HepG2 (cell line): ENCODE measurements at regions not wholly inside any gene's neighbourhood (a gene's known extent, or its start where the extent isn't known, plus 50 kb on each side); places are given as distances from the start of the nearest gene placed in this dataset.

Source experiments
- ARNT2 ChIP-seq: sonication (generic); formaldehyde crosslinking; IDR thresholded peaks from 2 replicates; pipeline ENCODE4 v1.8.0; 2022; ENCODE audit warnings: mild to moderate bottlenecking, low read depth, missing genetic modification reagents, moderate library complexity
- CERS6 ChIP-seq: sonication (generic); formaldehyde crosslinking; IDR thresholded peaks from 2 replicates; pipeline ENCODE4 v1.5.0; 2020; ENCODE audit warnings: missing genetic modification reagents
- DR1 ChIP-seq: sonication (generic); formaldehyde crosslinking; IDR thresholded peaks from 2 replicates; pipeline ENCODE4 v1.8.0; 2021; ENCODE audit warnings: mild to moderate bottlenecking, missing genetic modification reagents, inconsistent platforms
- ETS1 ChIP-seq: sonication (generic); formaldehyde crosslinking; IDR thresholded peaks from 2 replicates; pipeline ENCODE4 v1.4.0; 2020; ENCODE audit warnings: missing genetic modification reagents
- HNRNPK ChIP-seq: fragments of 200-400 bp; formaldehyde crosslinking; IDR thresholded peaks from 2 replicates; pipeline ENCODE4 v1.6.1; 2018; ENCODE audit warnings: low read length, low read depth, moderate library complexity, mild to moderate bottlenecking; ENCODE audit not compliant: poor library complexity, severe bottlenecking
- MEIS1 ChIP-seq: sonication (generic); formaldehyde crosslinking; IDR thresholded peaks from 2 replicates; pipeline ENCODE4 v1.9.0; 2021; ENCODE audit warnings: mild to moderate bottlenecking, missing genetic modification reagents, moderate library complexity, borderline replicate concordance
- MIXL1 ChIP-seq: IDR thresholded peaks from 2 replicates; pipeline ENCODE4 v1.6.1; 2016
- RAD51 ChIP-seq: fragments of 450-650 bp; IDR thresholded peaks from 2 replicates; pipeline ENCODE4 v1.6.1; 2016; ENCODE audit warnings: borderline replicate concordance
- RBM39 ChIP-seq: fragments of 200-400 bp; formaldehyde crosslinking; IDR thresholded peaks from one replicate; pipeline ENCODE4 v1.6.1; 2018; ENCODE audit warnings: antibody characterized with exemption, mild to moderate bottlenecking, low read depth, low read length; ENCODE audit not compliant: poor library complexity, severe bottlenecking
- SIN3A ChIP-seq: IDR thresholded peaks from 2 replicates; pipeline ENCODE4 v1.6.1; 2011; ENCODE audit warnings: low read depth, mild to moderate bottlenecking, control low read depth, low read length, borderline replicate concordance
- SIN3B ChIP-seq: fragments of 150-350 bp; IDR thresholded peaks from 2 replicates; pipeline ENCODE4 v1.6.1; 2014; ENCODE audit warnings: low read length
- SKI ChIP-seq: fragments of 450-650 bp; IDR thresholded peaks from one replicate; pipeline ENCODE4 v1.6.1; 2018; ENCODE audit warnings: mild to moderate bottlenecking; ENCODE audit not compliant: partially characterized antibody
- TBX3 ChIP-seq: fragments of 450-650 bp; IDR thresholded peaks from 2 replicates; pipeline ENCODE4 v1.6.1; 2017; ENCODE audit warnings: antibody characterized with exemption, mild to moderate bottlenecking, inconsistent platforms, borderline replicate concordance
- ZBTB3 ChIP-seq: sonication (generic); formaldehyde crosslinking; IDR thresholded peaks from 2 replicates; pipeline ENCODE4 v1.4.0; 2020; ENCODE audit warnings: low read depth, mild to moderate bottlenecking, moderate library complexity, missing genetic modification reagents, borderline replicate concordance
- ZBTB43 ChIP-seq: sonication (generic); formaldehyde crosslinking; conservative IDR thresholded peaks from 2 replicates; pipeline ENCODE4 v1.4.0; 2020; ENCODE audit warnings: missing genetic modification reagents
- ZNF224 ChIP-seq: sonication (generic); formaldehyde crosslinking; IDR thresholded peaks from 2 replicates; pipeline ENCODE4 v1.5.0; 2020; ENCODE audit warnings: mild to moderate bottlenecking, missing genetic modification reagents
- ZNF512B ChIP-seq: sonication (generic); formaldehyde crosslinking; IDR thresholded peaks from 2 replicates; pipeline ENCODE4 v1.5.1; 2020; ENCODE audit warnings: missing genetic modification reagents, mild to moderate bottlenecking, borderline replicate concordance
- ZNF740 ChIP-seq: sonication (generic); formaldehyde crosslinking; IDR thresholded peaks from 2 replicates; pipeline ENCODE4 v1.4.0; 2020; ENCODE audit warnings: missing genetic modification reagents
- ZUFSP ChIP-seq: sonication (generic); formaldehyde crosslinking; IDR thresholded peaks from 2 replicates; pipeline ENCODE4 v1.9.0; 2021; ENCODE audit warnings: missing genetic modification reagents, mild to moderate bottlenecking, borderline replicate concordance

- no peak for TF ChIP-seq ARNT2
- no peak for TF ChIP-seq RBM39
- peak; percentile 64; the same call in 1 of the 2 replicates for TF ChIP-seq MEIS1
- TF ChIP-seq DR1 (CRISPR knock-in tag): no peak
- TF ChIP-seq ZUFSP: no peak
- TF ChIP-seq ZNF224 (CRISPR knock-in tag): no peak
- peak; percentile 68; the same call in 1 of the 2 replicates for TF ChIP-seq ZNF512B
- TF ChIP-seq SIN3B: no peak
- peak; percentile 37; the same call in 1 of the 2 replicates for TF ChIP-seq TBX3
- peak; percentile 57 for TF ChIP-seq SKI
- no peak for TF ChIP-seq ZNF740
- TF ChIP-seq ZBTB3 (CRISPR knock-in tag): no peak
- 0 out of 2 replicates have a peak, but pooled peaks have one; percentile 46 for TF ChIP-seq MIXL1 (CRISPR knock-in tag)
- TF ChIP-seq HNRNPK: no peak
- TF ChIP-seq CERS6: no peak
- no peak for TF ChIP-seq SIN3A
- no peak for TF ChIP-seq ETS1 (CRISPR knock-in tag)
- peak; percentile 84 for TF ChIP-seq ZBTB43 (CRISPR knock-in tag)
- no peak for TF ChIP-seq RAD51
Measured at GRCh38 chr18:31232775-31233424, 70.2 kb upstream of the DSC1 start (continued).
